Muscle of arm (tissue), 1 donor: ENCODE measurements at regions not wholly inside any gene's neighbourhood (a gene's known extent, or its start where the extent isn't known, plus 50 kb on each side); places are given as distances from the start of the nearest gene placed in this dataset.
"Not testable (repeated sequence)": the region's sequence is repeated elsewhere in the genome, so short reads cannot be mapped to it uniquely, and the experiment has no call there.

Experiments
- DNase-seq: peaks from one replicate; pipeline ENCODE4 v3.0.0-alpha.2; 2013

GRCh38 chr13:105692769-105693168, 842.7 kb downstream of the EFNB2 start:
- no peak for DNase-seq

DNA sequence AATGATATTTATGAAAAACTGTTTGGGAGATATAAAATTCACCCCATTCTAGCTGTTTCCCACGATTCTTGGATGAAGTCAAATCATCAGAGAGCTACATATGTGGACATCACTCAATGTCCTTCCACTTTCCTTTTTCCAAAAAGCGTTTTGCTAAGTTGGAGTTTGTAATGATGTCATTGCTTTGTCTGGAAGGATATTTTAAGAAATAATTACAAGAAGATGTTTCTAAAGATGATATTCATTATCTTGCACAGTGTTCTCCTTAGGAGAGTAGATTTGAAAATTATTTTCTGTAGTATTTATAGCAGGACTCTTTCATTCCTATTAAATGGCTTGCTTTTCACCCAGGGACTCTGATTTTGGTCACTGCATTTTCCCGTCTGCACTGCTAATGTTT, 851.2 kb downstream of the EFNB2 start:
- no peak for DNase-seq

DNA sequence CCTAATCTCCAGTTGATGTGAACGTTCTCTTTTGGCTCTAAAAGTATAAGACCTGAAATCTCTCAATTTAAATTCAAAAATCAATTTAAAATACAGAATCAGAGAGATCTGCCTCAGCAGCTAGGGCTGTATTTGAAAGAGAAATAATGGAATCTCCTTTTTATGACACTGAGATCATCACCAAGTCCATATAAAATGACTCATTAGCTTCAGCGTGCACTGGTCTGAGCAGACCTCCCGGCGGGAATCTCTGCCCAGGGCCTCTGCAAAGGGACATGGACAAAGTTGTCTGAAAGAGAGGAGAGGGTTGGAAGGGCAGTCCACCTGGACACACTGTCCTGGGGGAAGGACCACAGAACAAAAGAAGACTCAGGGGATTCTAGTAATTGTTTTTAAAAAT, 855.6 kb downstream of the EFNB2 start:
- no peak for DNase-seq

DNA sequence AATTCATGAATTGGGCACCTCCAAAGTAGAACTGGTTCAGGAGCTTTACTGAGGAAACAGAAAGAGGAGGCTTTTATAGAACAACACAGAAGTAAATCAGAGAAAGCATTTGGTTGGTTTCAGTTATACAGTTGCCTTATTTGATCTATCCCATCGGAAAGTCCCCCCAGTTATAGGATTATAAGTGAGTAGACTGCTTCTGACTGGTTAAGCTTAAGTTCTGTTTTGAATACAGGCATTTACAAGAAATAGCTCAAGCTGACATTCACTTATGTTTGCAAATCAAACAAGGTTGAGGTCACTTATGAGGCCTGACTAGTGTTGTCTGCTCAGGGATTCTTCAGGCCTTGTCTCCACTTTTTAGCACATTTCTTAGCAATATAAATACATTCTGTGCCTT, 857.4 kb downstream of the EFNB2 start:
- no peak for DNase-seq

GRCh38 chr13:105672881-105673280, 862.6 kb downstream of the EFNB2 start:
- DNase-seq = peak; percentile 34

DNA sequence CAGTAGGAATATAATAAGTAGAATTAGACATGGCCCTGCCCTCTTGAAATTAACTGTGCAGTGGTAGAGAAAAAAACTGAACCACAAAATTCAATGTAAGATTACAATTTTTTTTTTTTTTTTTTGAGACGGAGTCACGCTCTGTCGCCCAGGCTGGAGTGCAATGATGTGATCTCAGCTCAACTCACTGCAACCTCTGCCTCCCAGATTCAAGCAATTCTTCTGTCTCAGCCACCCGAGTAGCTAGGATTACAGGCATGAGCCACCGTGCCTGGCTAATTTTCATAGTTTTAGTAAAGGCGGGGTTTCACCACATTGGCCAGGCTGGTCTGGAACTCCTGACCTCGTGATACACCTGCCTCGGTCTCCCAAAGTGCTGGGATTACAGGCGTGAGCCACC, 864.3 kb downstream of the EFNB2 start:
- DNase-seq = not testable (repeated sequence)

DNA sequence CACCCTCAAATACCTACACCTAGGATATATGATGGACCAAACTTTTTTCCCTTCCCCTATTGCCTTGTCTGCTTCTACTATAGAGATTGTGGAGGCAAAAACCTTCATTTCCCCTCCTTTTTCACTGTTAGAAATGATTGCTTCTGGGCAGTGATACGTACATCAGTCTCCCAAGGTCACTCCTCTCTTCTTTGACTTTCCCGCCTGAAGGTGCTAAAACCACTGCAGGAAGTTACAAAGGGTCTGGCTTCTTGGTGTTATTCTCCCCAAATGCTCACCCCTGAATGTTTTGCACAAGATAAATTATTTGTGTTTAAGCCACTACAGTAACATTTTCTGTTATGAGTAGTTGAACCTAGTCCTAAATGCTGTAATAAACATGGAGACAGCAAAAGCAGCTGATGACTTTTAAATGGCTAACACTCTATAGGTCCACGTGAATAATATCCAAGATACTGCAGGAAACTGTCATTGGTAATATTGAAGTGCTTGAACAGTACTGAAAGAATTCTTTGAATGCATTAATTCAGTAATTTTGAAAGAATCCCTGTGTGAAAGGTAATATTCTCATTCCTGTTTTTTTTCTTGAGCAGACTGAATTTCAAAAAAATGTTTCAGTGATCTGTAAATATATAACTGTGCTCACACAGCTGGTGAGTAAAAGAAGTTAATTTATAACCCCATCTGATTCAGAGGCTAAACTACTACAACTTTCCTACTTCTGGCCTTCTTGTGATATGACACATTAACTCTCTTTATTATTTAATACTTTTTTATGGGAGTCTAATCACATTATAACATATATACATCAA, 865.1 kb downstream of the EFNB2 start:
- no peak for DNase-seq

DNA sequence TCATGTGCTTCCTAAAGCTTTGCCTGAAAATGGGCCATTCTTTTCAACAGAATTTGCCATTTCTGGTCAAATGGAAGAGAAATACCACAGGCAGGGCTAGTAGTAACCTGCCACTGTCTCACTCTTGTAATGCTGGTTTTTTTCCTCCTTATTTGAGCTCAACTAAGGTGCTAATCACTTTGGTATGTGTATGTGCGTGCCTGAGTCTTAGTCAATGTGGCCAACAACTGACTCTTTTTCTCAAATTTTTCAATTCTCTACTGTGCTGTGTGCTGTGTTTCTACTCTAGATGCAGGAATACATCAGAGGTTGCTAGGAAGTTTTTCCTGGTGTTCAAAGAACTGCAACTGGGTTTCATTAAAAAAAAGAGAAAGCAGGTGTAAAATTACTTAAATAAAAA, 870.2 kb downstream of the EFNB2 start:
- DNase-seq = no peak

DNA sequence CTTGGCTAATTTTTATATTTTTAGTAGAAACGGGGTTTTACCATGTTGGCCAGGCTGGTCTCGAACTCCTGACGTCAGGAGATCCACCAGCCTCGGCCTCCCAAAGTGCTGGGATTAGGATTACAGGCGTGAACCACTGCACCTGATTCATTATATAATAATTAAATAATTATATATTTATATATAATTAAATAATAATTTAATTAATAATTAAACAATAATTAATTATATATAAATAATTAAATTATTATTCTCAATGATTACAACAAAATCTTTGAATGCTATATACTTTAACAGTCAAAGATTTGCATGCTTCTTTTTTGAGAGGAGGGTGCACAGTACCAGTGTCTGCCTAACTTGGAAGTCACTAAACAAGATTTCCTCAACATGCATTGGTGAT, 872.3 kb downstream of the EFNB2 start:
- DNase-seq = no peak

GRCh38 chr13:105660561-105660960, 874.9 kb downstream of the EFNB2 start:
- no peak for DNase-seq

- no peak for DNase-seq
These were observed 877.0 kb downstream of the EFNB2 start for GRCh38 chr13:105658431-105658830.

GRCh38 chr13:105655046-105655445, 880.4 kb downstream of the EFNB2 start:
- no peak for DNase-seq

DNA sequence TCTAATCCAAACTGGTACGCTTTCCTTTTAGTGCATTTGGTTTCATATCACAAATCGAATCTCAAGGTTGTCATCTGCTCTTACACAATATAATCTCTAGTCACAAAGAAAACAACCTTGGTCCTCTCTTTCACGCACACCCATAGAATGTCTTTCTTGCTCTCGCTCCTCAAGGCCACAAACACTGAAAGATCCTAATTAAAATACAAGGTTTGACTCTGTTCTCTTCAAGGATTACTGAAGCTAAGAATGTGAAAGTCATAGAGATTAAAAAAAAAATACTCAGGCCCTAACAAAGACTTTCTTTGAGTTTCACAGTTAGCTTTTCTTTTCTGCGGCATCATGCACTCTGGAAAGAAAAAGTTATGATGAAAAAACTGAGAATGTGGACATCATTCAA, 891.5 kb downstream of the EFNB2 start:
- DNase-seq = no peak

DNA sequence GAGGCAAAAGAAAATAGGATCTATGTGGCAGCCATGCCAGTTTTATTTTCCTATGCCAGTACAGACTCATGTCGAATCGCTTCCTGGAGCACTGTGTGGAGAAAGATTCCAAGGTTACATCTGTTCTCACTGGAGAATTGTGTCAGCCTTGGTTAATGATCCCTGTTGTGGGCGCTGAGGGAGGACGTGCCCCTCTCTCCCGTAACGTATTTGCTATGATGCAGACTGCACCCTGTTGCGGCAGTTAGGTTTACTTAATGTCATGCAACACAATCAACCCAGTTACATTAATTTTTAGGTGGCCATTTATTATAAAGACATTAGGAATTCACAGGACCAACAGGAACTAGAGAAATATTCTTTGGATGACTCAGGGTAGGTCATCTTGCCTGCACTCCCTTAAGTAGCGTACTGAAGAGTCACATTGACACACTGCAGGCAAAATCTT, 892.9 kb downstream of the EFNB2 start:
- DNase-seq = no peak

GRCh38 chr13:105641121-105641520, 894.3 kb downstream of the EFNB2 start:
- DNase-seq = no peak

DNA sequence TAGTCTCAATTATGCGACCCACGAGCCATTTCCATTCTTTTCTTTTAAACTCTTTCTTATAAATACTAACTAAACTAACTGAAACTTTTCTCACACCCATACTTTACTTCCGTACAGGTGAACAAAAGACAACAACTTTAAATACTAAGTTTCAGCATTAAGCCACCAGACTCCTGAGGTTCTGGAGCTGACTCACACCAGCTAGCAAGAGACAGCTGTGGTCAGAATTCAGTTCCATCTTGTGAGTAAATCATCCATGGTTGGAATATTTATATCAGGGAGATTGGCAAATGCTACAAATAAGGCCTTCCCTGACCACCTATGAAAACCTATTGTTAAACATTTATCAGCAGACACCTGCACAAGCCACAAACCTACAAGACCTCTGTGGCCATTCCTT, 897.0 kb downstream of the EFNB2 start:
- DNase-seq = no peak

- no peak for DNase-seq
These were observed 901.4 kb downstream of the EFNB2 start for GRCh38 chr13:105634059-105634458.

DNA sequence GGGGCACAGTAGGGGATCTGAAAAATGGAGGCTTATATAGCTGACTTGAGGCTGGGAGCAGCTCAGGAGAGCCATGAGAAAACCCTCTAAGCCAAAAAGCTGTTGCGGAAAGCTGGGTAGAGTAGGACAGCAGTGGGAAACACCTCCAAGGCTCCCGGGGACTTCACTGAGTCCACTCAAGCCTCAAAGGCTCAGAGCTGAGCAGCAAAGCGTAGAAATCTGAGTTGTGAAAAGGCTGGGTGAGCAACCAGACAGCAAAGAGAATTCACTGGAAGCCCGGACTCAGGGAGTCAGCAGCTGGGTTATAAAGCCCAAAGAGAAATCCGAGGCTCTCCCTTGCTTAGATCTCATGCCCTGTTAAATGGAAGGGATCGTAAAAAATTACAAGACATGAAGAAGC, 905.0 kb downstream of the EFNB2 start:
- DNase-seq = no peak

- DNase-seq = no peak
These were observed 908.2 kb downstream of the EFNB2 start for GRCh38 chr13:105627270-105627669.

GRCh38 chr13:105625691-105626090, 909.8 kb downstream of the EFNB2 start:
- no peak for DNase-seq

GRCh38 chr13:105616333-105617075, 919.0 kb downstream of the EFNB2 start:
- no peak for DNase-seq

- DNase-seq = no peak
These were observed 922.9 kb downstream of the EFNB2 start for GRCh38 chr13:105612541-105612940.

DNA sequence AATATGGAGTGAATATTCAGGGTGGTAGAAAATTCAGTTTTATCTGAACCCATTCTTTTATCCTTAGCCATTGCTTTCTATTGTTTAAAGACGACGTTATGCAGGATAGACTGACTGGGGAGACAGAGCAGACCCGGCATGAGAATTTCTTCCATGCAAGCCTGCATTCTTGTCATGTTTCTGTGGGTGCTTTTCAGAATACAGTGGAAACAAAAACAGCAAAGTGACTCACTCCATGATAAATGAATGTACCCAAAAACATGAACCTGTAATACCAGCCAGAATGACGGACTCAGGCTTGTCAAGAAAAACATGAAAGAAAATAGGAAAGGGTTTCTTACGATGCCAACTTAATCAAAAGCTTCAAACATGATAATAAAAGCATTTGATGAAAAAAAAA, 924.0 kb downstream of the EFNB2 start:
- DNase-seq = no peak
